ENCODE measurements at regions not wholly inside any gene's neighbourhood (a gene's known extent, or its start where the extent isn't known, plus 50 kb on each side); places are given as distances from the start of the nearest gene placed in this dataset.
"Not testable (repeated sequence)": the region's sequence is repeated elsewhere in the genome, so short reads cannot be mapped to it uniquely, and the experiment has no call there.

DNA sequence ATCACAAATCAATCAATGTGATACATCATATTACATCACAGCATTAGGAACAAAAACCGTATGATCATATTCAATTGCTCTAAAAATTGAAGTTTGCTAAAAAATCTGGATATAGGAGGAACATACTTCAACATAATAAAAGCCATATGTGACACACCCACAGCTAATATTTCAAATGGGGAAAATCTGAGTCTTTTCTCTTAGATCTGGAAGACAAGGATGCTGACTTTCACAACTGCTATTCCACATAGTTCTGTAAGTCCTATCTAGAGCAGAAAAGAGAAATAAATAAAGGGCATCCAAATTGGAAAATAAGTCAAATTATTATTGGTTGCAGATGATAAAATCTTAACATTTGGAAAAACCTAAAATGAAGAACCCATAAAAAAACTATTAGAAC is 256.8 kb upstream of the SGO1 start:
- no peak for DNase-seq

GRCh38 chr3:20427268-20427667 is 241.3 kb upstream of the SGO1 start:
- not testable (repeated sequence) for DNase-seq

DNA sequence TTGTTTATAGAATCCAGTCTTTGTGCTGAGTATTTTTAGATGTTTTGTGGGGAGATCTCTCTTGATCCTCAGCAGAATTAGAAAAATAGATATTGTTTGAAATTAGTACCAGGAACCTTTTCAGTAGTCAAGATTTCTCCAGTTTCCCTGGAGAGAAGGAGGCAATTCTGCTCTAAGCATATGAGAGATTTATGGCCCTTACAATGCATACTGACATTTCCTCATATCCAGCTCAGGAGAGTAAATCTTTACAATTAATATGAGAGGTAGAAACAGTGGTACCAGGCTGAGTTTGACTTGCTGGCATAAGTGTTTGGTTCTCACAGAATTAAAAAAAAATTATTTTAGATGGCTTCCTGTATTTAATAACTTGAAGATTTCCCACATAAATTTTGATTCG is 239.1 kb upstream of the SGO1 start:
- no peak for DNase-seq

- DNase-seq, result no peak
Measured at GRCh38 chr3:20424086-20424485, 238.1 kb upstream of the SGO1 start.

DNA sequence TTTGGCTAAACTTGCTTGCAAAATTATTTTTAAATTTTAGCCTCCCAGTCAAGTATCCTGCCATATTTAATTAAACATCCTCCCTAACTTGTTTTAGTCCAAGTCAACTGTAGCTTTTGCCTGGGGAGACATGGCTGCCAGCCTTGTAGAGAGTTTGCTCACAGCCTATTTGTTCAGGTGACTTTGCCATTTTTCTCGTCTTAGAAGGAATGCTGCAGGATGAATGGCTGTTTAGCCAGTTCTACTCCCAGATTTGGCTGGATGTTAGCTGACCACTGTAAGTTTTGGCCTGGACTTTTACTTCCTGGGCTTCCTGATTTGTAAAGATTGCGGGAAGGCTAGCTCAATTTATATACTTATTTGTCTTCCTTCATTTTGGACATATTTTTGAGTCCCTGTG is 236.4 kb upstream of the SGO1 start:
- no peak for DNase-seq

GRCh38 chr3:20417388-20418108 is 231.5 kb upstream of the SGO1 start:
- DNase-seq, result no peak

GRCh38 chr3:20406611-20407011 is 220.6 kb upstream of the SGO1 start:
- no peak for DNase-seq

DNA sequence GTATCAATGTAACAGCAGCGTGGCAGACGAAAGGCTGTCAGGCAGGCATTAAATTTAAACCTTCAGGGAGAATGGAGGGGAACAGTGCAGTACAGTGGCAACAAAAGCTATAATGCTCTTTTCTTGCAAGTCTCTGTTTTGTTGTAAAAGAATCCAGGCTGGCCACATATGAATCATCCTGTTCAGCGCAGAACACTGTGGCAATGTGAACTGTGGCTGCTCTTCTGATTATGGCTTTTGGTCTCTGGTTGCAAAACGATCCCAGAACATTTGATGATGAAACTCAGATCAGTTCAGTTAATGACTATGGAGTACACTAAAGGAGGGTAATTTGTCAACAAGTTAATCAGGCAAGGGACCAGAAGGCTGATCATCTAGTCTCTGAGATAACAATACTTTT is 219.7 kb upstream of the SGO1 start:
- DNase-seq, result no peak

DNA sequence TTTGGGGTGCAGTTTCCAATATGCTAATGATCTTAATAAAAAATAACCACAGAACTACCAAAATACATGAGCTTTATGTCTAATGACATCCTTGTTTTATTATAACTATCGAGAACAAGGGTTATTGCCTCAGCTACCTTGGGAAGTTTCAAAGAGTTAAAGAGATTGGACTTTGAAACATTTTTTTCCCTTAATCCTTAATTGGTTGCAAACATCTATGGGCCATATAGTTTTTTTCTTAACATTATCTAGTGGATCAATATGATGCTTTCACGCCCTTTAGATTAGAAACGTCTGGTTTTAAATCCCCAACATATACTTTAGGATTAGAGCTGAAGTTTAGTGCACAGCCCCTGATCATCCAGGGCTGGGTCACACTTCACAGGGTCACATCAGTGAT is 219.2 kb upstream of the SGO1 start:
- DNase-seq, result no peak

DNA sequence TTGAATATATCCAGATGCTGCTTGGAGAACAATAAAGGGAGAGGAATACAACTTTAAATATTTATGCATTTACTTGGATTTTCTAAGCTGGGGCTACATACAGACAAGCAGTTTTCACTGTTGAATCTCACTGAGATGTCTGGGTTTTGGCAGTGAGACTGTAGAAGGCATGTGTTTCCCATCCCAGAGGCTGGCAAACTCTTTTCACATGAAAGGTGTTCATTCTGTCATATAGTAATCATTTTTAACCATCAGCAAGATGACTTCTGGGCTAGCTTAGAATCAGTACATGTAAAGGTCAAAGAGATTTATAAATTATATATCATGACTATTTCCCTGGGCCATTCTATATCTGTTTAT is 218.7 kb upstream of the SGO1 start:
- DNase-seq, result no peak

- no peak for DNase-seq
Measured at GRCh38 chr3:20403986-20404740, 218.2 kb upstream of the SGO1 start.

DNA sequence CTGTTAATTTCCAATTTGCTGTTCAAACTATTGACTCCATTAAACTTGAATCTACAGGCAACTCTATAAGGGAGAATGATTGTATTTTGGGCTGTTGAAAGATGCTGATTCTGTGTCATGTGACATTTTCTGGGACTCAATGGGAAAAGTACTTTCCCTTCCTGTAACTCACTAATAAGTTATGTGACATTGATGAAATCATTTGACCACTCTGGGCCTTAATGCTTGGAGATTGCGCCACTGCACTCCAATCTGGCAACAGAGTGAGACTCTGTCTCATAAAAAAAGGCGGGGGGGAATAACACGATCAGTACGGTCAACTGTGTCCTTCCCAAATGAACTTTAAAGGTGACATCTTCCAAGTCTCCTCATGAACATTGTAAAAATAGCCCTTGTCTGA is 215.2 kb upstream of the SGO1 start:
- DNase-seq, result no peak

- DNase-seq, result no peak
Measured at GRCh38 chr3:20400686-20401085, 214.7 kb upstream of the SGO1 start.

DNA sequence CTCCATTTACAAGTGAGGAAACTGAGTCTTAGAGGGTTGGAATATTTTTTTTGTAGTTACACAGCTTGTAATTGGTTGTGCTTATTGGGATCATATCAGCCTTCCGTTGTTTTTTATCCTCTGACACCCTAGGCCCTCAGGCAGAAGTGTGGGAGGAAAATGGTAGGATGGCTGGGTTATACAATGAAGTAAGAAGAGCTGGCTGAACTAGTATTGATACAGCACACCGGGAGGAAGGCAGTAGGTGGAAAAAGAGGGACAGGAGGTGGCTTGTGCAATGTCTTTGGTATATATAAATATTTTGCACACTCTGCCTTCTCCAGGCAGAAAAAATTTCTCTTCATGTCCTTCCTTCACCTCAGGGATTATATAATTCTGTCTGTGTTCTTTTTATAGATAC is 214.3 kb upstream of the SGO1 start:
- no peak for DNase-seq

GRCh38 chr3:20396335-20396734 is 210.3 kb upstream of the SGO1 start:
- no peak for DNase-seq

DNA sequence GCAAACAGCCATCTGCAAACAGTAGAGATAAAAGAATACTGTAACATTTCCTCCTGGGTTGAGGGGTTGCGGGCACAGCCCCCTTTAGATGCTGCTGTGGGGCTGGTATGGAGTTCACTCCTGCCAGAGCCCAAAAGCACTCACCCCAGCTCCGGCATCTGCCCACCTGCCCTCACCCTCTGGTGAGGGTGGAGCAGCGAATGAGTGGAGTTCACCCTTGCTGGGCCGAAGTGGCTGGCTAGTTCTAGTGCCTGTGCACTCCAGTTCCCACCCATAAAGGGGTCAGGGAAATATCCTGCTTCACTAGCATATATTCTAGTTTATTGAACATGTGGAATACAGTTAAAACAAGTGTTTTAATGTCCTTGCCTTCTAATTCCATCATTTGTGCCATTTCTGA is 209.7 kb upstream of the SGO1 start:
- DNase-seq, result no peak

DNA sequence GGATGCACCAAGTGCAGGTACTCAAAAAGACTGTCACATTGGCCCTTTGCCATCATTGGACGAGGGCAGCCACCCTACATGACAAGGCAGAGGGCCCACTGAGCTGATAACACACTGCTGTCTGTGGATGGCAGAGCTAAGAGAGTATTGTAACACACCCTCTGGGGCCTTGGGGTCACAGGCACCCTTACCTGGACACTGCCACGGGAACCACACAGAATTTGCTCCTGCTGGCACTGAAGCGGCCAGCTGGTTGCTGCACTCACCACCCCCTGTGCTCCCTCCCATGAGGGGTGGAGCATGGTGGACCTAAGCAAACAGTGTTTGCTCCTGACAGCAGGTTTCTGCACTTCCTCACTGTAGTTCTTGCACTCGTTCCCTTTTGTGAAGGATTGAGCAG is 208.2 kb upstream of the SGO1 start:
- DNase-seq, result no peak

DNA sequence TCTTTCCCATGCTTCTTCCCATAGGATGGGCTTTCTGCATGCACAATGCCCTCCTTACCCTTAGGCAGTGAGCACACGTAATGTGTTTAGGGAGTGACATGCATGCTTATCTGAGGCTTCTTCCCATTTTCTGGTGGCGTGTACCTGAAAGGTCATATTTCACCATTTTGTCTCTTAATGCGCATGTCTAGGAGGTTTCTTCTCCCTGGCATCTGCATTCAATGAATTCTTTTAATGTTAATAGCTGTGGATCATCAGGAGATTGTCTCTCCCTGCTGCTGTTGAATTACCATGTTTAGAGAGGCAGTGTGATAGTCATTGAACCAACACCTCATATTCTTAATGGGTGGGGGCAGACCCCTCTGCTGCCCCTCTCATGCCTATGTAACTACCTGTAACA is 205.6 kb upstream of the SGO1 start:
- no peak for DNase-seq

DNA sequence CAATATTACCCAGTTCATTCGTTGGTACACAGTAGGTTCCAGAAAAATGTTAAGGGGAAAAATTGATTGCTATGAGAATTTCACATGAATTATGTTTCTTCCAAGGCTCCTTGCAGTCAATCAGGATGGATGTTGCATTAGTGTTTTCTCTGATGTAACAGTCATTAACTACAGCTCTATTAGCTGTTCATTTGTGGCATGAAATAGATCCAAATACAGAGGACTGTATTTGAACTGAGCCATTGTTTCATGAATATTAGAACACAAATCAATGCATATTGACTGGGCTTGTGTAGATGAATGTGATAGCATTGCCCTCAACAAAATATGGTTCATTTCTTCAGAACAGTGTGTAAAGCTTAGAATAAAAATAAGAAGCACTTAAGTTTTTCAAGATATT is 203.0 kb upstream of the SGO1 start:
- DNase-seq, result no peak

GRCh38 chr3:20380295-20380694 is 194.3 kb upstream of the SGO1 start:
- no peak for DNase-seq

- DNase-seq, result no peak
Measured at GRCh38 chr3:20378315-20378714, 192.3 kb upstream of the SGO1 start.

- DNase-seq, result no peak
Measured at GRCh38 chr3:20376665-20377217, 190.7 kb upstream of the SGO1 start.

DNA sequence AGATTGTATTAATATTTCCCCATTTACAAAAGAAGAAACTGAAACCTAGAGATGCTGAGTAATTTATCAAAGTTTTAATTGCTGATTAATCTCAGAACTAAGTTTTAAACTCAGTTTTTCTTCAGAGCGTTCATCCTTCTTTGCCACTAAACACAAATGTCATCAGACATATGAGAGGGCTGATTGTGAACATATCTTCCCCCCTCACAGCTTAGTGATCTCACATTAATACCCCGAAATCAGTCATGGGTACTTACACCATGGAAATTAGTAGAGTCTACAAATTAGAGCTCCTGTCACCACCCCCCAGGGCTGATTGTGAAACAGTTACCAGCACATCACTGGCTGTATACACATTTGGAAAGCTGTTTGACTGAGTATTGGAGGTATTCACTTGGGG is 189.3 kb upstream of the SGO1 start:
- DNase-seq, result no peak

DNA sequence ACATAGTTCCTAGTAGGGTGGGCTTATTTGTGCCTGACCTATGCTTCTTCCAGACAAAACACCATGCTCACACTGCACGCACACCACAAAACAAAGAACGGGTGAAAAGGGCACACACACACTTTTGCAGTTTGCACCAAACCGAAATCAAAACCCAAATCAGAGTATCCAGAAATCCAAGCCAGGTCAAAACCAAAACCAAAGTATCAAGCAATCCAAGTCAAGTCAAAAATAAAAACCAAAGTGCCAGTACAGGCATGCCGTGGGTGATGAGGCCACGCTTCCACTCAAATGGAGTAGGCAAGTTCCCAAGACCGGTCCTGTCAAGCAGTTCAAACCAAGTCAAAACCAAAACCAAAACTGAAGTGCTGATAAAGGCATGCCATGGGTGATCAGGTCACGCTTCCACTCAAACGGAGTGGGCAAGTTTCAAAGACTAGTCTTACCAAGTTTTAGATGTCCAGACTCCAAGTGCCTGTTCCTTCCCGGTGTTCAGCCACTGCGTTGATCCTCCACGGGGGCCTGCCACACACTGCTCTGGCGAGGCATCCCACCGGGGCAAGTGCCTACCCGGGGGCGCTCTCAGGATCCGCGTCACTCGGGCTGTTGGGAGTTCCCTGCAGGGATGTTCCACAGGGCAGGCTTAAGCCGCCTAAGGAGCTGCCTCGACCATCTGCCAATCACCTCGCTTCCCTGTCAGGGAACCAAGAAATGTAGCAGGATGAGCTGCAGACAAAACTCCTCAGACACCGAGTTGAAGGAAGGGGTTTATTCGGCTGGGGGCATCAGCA is 184.5 kb upstream of the SGO1 start:
- DNase-seq, result not testable (repeated sequence)
